HEK293T (cell line): ENCODE measurements at regions not wholly inside any gene's neighbourhood (a gene's known extent, or its start where the extent isn't known, plus 50 kb on each side); places are given as distances from the start of the nearest gene placed in this dataset.

Source experiments
- BHLHE40 ChIP-seq: fragments of 450-650 bp; IDR thresholded peaks from 2 replicates; pipeline ENCODE4 v1.6.1; 2016; ENCODE audit warnings: mild to moderate bottlenecking, moderate library complexity, borderline replicate concordance
- SP1 ChIP-seq: fragments of 450-650 bp; IDR thresholded peaks from 2 replicates; pipeline ENCODE4 v1.6.1; 2017

DNA sequence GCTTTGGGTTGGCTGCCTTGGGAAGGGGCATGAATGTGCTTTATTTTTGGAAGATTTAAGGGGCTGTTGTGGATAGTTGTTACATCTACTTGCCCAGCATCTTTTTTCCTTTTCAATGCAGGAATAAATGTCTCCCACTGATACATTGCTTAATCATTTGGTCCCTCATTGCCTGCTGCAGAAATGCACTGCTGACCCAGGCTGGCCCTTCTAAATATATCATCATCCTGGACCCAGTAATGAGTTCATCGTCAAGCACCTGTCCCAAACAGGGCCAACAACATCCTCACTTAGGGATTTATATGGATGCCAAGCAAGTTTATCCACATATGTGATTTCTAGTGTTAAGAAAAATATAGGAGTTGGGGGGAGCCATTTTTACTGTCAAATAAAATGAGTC lies 67.2 kb downstream of the ASCL1 start:
- TF ChIP-seq BHLHE40 (no peak), SP1 (no peak)
